LNCAP (cell line): ENCODE measurements at regions not wholly inside any gene's neighbourhood (a gene's known extent, or its start where the extent isn't known, plus 50 kb on each side); places are given as distances from the start of the nearest gene placed in this dataset.

ENCODE experiments used
- TF ChIP-seq, protein P1 (sequence below): fragments of 450-650 bp; IDR thresholded peaks from 2 replicates; pipeline ENCODE4 v1.5.1; 2017; ENCODE audit warnings: mild to moderate bottlenecking

GRCh38 chr4:35952751-35953150, 291.6 kb downstream of the ARAP2 start:
- TF ChIP-seq, protein P1, sequence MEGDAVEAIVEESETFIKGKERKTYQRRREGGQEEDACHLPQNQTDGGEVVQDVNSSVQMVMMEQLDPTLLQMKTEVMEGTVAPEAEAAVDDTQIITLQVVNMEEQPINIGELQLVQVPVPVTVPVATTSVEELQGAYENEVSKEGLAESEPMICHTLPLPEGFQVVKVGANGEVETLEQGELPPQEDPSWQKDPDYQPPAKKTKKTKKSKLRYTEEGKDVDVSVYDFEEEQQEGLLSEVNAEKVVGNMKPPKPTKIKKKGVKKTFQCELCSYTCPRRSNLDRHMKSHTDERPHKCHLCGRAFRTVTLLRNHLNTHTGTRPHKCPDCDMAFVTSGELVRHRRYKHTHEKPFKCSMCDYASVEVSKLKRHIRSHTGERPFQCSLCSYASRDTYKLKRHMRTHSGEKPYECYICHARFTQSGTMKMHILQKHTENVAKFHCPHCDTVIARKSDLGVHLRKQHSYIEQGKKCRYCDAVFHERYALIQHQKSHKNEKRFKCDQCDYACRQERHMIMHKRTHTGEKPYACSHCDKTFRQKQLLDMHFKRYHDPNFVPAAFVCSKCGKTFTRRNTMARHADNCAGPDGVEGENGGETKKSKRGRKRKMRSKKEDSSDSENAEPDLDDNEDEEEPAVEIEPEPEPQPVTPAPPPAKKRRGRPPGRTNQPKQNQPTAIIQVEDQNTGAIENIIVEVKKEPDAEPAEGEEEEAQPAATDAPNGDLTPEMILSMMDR: no peak

DNA sequence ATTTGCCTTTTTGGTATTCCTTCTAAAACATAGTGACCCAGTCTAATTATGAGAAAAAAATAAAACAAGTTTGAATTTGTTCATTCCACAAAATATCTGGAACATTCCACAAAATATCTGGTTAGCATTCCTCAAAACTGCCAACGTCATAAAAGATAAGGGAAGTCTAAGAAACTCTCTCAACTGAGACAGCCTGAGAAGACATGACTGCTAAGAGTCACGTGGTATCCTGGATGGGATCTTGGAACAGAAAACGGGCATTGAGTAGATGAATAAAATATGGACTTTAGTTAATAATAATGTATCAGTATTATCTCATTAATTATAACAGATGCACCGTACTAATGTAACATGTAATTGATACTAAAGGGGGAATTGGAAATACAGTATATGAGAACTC, 280.9 kb downstream of the ARAP2 start:
- TF ChIP-seq, protein P1: no peak

DNA sequence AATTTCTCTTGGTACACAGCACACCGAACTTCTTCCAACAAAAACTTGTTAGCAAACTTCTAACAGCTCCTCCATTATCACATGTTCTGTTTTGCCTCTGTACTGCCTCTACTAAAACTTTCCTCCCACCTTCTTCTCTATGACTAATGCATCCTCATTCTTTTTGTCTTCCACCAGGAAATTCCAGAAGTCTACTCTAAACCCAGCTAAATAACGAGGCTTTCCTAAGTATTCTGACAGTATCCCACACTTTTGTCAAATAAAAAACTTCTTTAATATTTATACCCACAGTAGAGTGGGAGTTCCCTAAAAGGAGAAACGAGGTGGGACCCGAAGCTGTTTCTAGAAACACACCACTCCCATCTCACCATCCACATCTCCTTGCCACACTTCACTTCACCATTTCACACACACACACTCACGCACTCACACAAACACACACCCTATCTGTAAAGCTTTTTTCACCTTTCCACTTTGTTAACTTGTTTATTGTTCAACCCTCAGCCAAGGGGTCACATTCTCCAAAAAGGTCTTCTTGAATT, 280.3 kb downstream of the ARAP2 start:
- TF ChIP-seq, protein P1: no peak

- TF ChIP-seq, protein P1: no peak
Measured at GRCh38 chr4:35965300-35965699, 279.0 kb downstream of the ARAP2 start.

- TF ChIP-seq, protein P1: no peak
Measured at GRCh38 chr4:35966566-35966965, 277.7 kb downstream of the ARAP2 start.

GRCh38 chr4:35970366-35970960, 273.9 kb downstream of the ARAP2 start:
- TF ChIP-seq, protein P1: no peak

- TF ChIP-seq, protein P1: no peak
Measured at GRCh38 chr4:35972814-35973213, 271.5 kb downstream of the ARAP2 start.
